ENCODE measurements at regions not wholly inside any gene's neighbourhood (a gene's known extent, or its start where the extent isn't known, plus 50 kb on each side); places are given as distances from the start of the nearest gene placed in this dataset.

DNA sequence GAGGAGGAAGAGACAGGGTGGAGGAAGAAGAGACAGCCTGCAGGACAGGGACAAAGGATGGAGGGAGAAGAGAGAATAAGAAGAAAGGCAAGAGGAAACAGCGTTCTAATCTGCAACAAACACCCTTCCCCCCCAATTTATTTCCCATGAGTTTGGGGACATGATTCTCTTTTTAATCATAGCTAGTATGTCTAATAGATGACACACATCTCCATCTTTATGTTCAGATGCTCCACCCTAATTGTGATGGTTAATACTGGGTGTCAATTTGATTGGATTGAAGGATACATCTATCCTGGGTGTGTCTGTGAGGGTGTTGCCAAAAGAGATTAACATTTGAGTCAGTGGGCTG is 200.8 kb downstream of the VCY1B start:
- intact Hi-C loops (cut with micrococcal nuclease) (no loop called here), dilution Hi-C loops (cut with MboI; ENCODE audit: extremely low pct_ligation_motif_present, low sequenced_read_pairs) (no loop called here)
- BruUV-seq (replicated peaks) = no TSS peak
- no peaks in the 10 kb centered on the region for H3K9me3 ChIP-seq (replicated peaks; ENCODE audit: control insufficient read depth, insufficient read depth, low read length)
- no peaks in the 10 kb centered on the region for H3K36me3 ChIP-seq (ENCODE audit: control insufficient read depth in 2 of 2, extremely low read depth in 1 of 2, insufficient read depth in 2 of 2, low read length in 2 of 2)
- H4K20me1 ChIP-seq (replicated peaks; ENCODE audit: control insufficient read depth, extremely low read depth, insufficient read depth, low read length) = no peaks in the 10 kb centered on the region
- FAIRE-seq (no peak), DNase-seq (ENCODE audit: low read depth, low spot score) (no peak)
- H3K4me2 ChIP-seq (ENCODE audit: insufficient read depth, low read length) = no peak overlapping the region
- no peak overlapping the region for H3K4me3 ChIP-seq (replicated peaks in 1 of 3; ENCODE audit: insufficient read depth in 1 of 3, low read depth in 1 of 3, low read length in 3 of 3)
- no peaks in the 10 kb centered on the region for H3K27me3 ChIP-seq (ENCODE audit: control insufficient read depth in 2 of 2, insufficient read depth in 2 of 2, low read length in 2 of 2)
- H3K79me2 ChIP-seq (ENCODE audit: control insufficient read depth, insufficient read depth, low read length) = no peaks in the 10 kb centered on the region
- CTCF ChIA-PET = no interaction called here
- H3K4me1 ChIP-seq (ENCODE audit: control insufficient read depth, extremely low read depth, insufficient read depth, low read length) = no peaks in the 10 kb centered on the region
- no peak overlapping the region for H2AFZ ChIP-seq (ENCODE audit: low read depth, low read length)
- no peak overlapping the region for H3K27ac ChIP-seq (ENCODE audit: insufficient read depth, low read depth, low read length)
- no peak for TF ChIP-seq POLR2AphosphoS5 (IDR thresholded peaks at IDR 0.05; ENCODE audit: insufficient read depth, low read depth, low read length)
- TF ChIP-seq, protein P1, sequence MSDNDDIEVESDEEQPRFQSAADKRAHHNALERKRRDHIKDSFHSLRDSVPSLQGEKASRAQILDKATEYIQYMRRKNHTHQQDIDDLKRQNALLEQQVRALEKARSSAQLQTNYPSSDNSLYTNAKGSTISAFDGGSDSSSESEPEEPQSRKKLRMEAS (IDR thresholded peaks at IDR 0.05; ENCODE audit: insufficient read depth, insufficient read length) = no peak
- TF ChIP-seq MYC (IDR thresholded peaks at IDR 0.05; ENCODE audit: low read depth, low read length) = no peak
- no peak for TF ChIP-seq POLR2A (IDR thresholded peaks at IDR 0.05; ENCODE audit: low read depth, low read length)
- no peak for TF ChIP-seq EZH2 (IDR thresholded peaks at IDR 0.05; ENCODE audit: borderline replicate concordance, low read depth, low read length, severe bottlenecking)
- TF ChIP-seq GATA2 (IDR thresholded peaks at IDR 0.05; ENCODE audit: insufficient read depth, insufficient read length, low read depth, low read length) = no peak
- no peak for TF ChIP-seq FOS (IDR thresholded peaks at IDR 0.05; ENCODE audit: borderline replicate concordance, insufficient read depth, low read length)
- no peak for TF ChIP-seq JUN (IDR thresholded peaks at IDR 0.05; ENCODE audit: borderline replicate concordance, insufficient read depth, insufficient read length, low read depth)
- TF ChIP-seq, protein P2, sequence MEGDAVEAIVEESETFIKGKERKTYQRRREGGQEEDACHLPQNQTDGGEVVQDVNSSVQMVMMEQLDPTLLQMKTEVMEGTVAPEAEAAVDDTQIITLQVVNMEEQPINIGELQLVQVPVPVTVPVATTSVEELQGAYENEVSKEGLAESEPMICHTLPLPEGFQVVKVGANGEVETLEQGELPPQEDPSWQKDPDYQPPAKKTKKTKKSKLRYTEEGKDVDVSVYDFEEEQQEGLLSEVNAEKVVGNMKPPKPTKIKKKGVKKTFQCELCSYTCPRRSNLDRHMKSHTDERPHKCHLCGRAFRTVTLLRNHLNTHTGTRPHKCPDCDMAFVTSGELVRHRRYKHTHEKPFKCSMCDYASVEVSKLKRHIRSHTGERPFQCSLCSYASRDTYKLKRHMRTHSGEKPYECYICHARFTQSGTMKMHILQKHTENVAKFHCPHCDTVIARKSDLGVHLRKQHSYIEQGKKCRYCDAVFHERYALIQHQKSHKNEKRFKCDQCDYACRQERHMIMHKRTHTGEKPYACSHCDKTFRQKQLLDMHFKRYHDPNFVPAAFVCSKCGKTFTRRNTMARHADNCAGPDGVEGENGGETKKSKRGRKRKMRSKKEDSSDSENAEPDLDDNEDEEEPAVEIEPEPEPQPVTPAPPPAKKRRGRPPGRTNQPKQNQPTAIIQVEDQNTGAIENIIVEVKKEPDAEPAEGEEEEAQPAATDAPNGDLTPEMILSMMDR (IDR thresholded peaks at IDR 0.05; ENCODE audit: extremely low read depth in 1 of 2, insufficient read depth in 1 of 2, low read depth in 1 of 2, low read length in 2 of 2) = no peak
- POLR2A ChIA-PET = no interaction called here
- no peaks in the 10 kb centered on the region for H3K9me1 ChIP-seq (replicated peaks; ENCODE audit: control insufficient read depth, extremely low read depth, insufficient read depth, low read length)
- no peak overlapping the region for H3K9ac ChIP-seq (replicated peaks; ENCODE audit: extremely low read depth, insufficient read depth, low read length)

Measured in endothelial cell of umbilical vein (primary cell).